PC-9 (cell line): ENCODE measurements at regions not wholly inside any gene's neighbourhood (a gene's known extent, or its start where the extent isn't known, plus 50 kb on each side); places are given as distances from the start of the nearest gene placed in this dataset.
"Not testable (repeated sequence)": the region's sequence is repeated elsewhere in the genome, so short reads cannot be mapped to it uniquely, and the experiment has no call there.

Experiments used
- BruUV-seq: library from RNA; stranded (reverse); fragments of 400-500 nt; replicated peaks from 2 replicates; lab custom pipeline; 2021; lab: Mats Ljungman, UMichigan
- CTCF ChIA-PET: fragments of 300-600 bp; sonication (Branson Sonifier 250); formaldehyde crosslinking; loops from one replicate; lab custom pipeline; 2022; ENCODE audit warnings: antibody characterized with exemption; lab: Charles Lee
- POLR2A ChIA-PET: fragments of 300-600 bp; sonication (Branson Sonifier 250); formaldehyde crosslinking; loops from one replicate; lab custom pipeline; 2022; ENCODE audit warnings: antibody characterized with exemption; ENCODE audit not compliant: unreplicated experiment; lab: Charles Lee
- DNase-seq, 2 experiments: peaks; one replicate each; pipeline versions ENCODE4 v3.0.0 to v3.0.0-alpha.2; 2015 to 2022; ENCODE audit warnings: mixed read lengths in 1 of 2
- H2AFZ ChIP-seq: fragments of 200-600 bp; sonication (generic); 2 replicates; pipeline ENCODE4 v1.8.1; 2017; ENCODE audit warnings: antibody characterized with exemption
- H3F3A ChIP-seq: fragments of 200-600 bp; sonication (generic); 2 replicates; pipeline ENCODE4 v1.8.1; 2017; ENCODE audit warnings: antibody characterized with exemption, mild to moderate bottlenecking, low read depth; ENCODE audit not compliant: insufficient read depth
- H3K27ac ChIP-seq: fragments of 200-600 bp; sonication (generic); 2 replicates; pipeline ENCODE4 v1.6.1; 2016; ENCODE audit warnings: mixed run types
- H3K27me3 ChIP-seq: fragments of 200-600 bp; sonication (generic); 2 replicates; pipeline ENCODE4 v1.6.1; 2016; ENCODE audit warnings: low read depth, mixed run types; ENCODE audit not compliant: insufficient read depth
- H3K36me3 ChIP-seq: fragments of 200-600 bp; sonication (generic); 2 replicates; pipeline ENCODE4 v1.6.1; 2016; ENCODE audit warnings: low read depth, mixed run types
- H3K4me1 ChIP-seq: fragments of 200-600 bp; sonication (generic); replicated peaks from 2 replicates; pipeline ENCODE4 v1.6.1; 2016; ENCODE audit warnings: mixed run types; ENCODE audit not compliant: insufficient read depth
- H3K4me2 ChIP-seq: fragments of 200-600 bp; sonication (generic); 2 replicates; pipeline ENCODE4 v1.6.1; 2017; ENCODE audit warnings: mixed run types
- H3K4me3 ChIP-seq: fragments of 200-600 bp; sonication (generic); 2 replicates; pipeline ENCODE4 v1.6.1; 2016; ENCODE audit warnings: mixed run types
- H3K79me2 ChIP-seq: fragments of 200-600 bp; sonication (generic); 2 replicates; pipeline ENCODE4 v1.6.1; 2017; ENCODE audit warnings: low read depth, mixed run types
- H3K9me2 ChIP-seq: fragments of 200-600 bp; sonication (generic); 2 replicates; pipeline ENCODE4 v1.8.1; 2017; ENCODE audit warnings: mild to moderate bottlenecking; ENCODE audit not compliant: insufficient read depth
- H3K9me3 ChIP-seq: fragments of 200-600 bp; sonication (generic); 2 replicates; pipeline ENCODE4 v1.8.1; 2016; ENCODE audit warnings: low read depth; ENCODE audit not compliant: insufficient read depth
- H4K20me1 ChIP-seq: fragments of 200-600 bp; sonication (generic); 2 replicates; pipeline ENCODE4 v1.8.1; 2017; ENCODE audit not compliant: insufficient read depth
- intact Hi-C: fragments of 100-400 bp; cut with micrococcal nuclease; formaldehyde crosslinking; loops from one replicate; pipeline ENCODE4 v1.10.0; 2022; ENCODE audit not compliant: unreplicated experiment

GRCh38 chr17:15802917-15803316, 70.8 kb downstream of the TBC1D26 start:
- H3K27ac ChIP-seq, H3K4me1 ChIP-seq, H3K9me2 ChIP-seq, H3K9me3 ChIP-seq, BruUV-seq, H4K20me1 ChIP-seq, H3K4me3 ChIP-seq, intact Hi-C loops, CTCF ChIA-PET, H3K79me2 ChIP-seq, H3F3A ChIP-seq, DNase-seq, H3K4me2 ChIP-seq, H3K36me3 ChIP-seq, H3K27me3 ChIP-seq, H2AFZ ChIP-seq, POLR2A ChIA-PET: not testable (repeated sequence)

GRCh38 chr17:15806825-15807224, 74.7 kb downstream of the TBC1D26 start:
- intact Hi-C loops, H3F3A ChIP-seq, H3K36me3 ChIP-seq, H2AFZ ChIP-seq, H3K9me3 ChIP-seq, DNase-seq, H3K9me2 ChIP-seq, CTCF ChIA-PET, H3K27ac ChIP-seq, H3K4me1 ChIP-seq, H3K4me3 ChIP-seq, H3K27me3 ChIP-seq, BruUV-seq, H4K20me1 ChIP-seq, POLR2A ChIA-PET, H3K4me2 ChIP-seq, H3K79me2 ChIP-seq: not testable (repeated sequence)

- H3K4me2 ChIP-seq, H3K9me2 ChIP-seq, CTCF ChIA-PET, H3K36me3 ChIP-seq, H3K4me1 ChIP-seq, H3K9me3 ChIP-seq, H3K4me3 ChIP-seq, BruUV-seq, H2AFZ ChIP-seq, H4K20me1 ChIP-seq, H3F3A ChIP-seq, H3K27ac ChIP-seq, intact Hi-C loops, H3K27me3 ChIP-seq, H3K79me2 ChIP-seq, DNase-seq, POLR2A ChIA-PET: not testable (repeated sequence)
Measured at GRCh38 chr17:15813388-15813787, 81.3 kb downstream of the TBC1D26 start.

- H3F3A ChIP-seq, POLR2A ChIA-PET, H3K27me3 ChIP-seq, H3K4me2 ChIP-seq, CTCF ChIA-PET, H3K36me3 ChIP-seq, H4K20me1 ChIP-seq, H3K4me1 ChIP-seq, DNase-seq, H3K4me3 ChIP-seq, H3K27ac ChIP-seq, intact Hi-C loops, H3K79me2 ChIP-seq, H3K9me3 ChIP-seq, H3K9me2 ChIP-seq, BruUV-seq, H2AFZ ChIP-seq: not testable (repeated sequence)
Measured at GRCh38 chr17:15814003-15814402, 81.9 kb downstream of the TBC1D26 start.

- DNase-seq, H3K79me2 ChIP-seq, H3K9me3 ChIP-seq, H3K4me3 ChIP-seq, H3F3A ChIP-seq, POLR2A ChIA-PET, H4K20me1 ChIP-seq, H3K27me3 ChIP-seq, BruUV-seq, CTCF ChIA-PET, H3K4me2 ChIP-seq, H3K9me2 ChIP-seq, intact Hi-C loops, H3K36me3 ChIP-seq, H2AFZ ChIP-seq, H3K4me1 ChIP-seq, H3K27ac ChIP-seq: not testable (repeated sequence)
Measured at GRCh38 chr17:15817861-15818260, 85.8 kb downstream of the TBC1D26 start.

- H2AFZ ChIP-seq, DNase-seq, H3K27me3 ChIP-seq, H3K9me2 ChIP-seq, H3K9me3 ChIP-seq, H3K4me2 ChIP-seq, POLR2A ChIA-PET, H3K36me3 ChIP-seq, BruUV-seq, H3K4me3 ChIP-seq, H3K79me2 ChIP-seq, CTCF ChIA-PET, H3F3A ChIP-seq, H3K4me1 ChIP-seq, H3K27ac ChIP-seq, H4K20me1 ChIP-seq: not testable (repeated sequence)
- intact Hi-C loops: loop anchor here (10.0 kb wide), 1 partner anchor 167 kb away; no protein-coding TSS in a partner anchor
Measured at GRCh38 chr17:15822280-15822679, 90.2 kb downstream of the TBC1D26 start.
